HCT116 (cell line): ENCODE measurements at regions not wholly inside any gene's neighbourhood (a gene's known extent, or its start where the extent isn't known, plus 50 kb on each side); places are given as distances from the start of the nearest gene placed in this dataset.

Experiments
- ATAC-seq: fragments of 200-7000 bp; cut with Tn5 transposase; 2 replicates; pipeline ENCODE4 v1.9.1; 2020; ENCODE audit warnings: mild to moderate bottlenecking, moderate library complexity
- BruUV-seq: library from RNA; stranded (reverse); fragments of 400-500 nt; replicated peaks from 2 replicates; lab custom pipeline; 2021; lab: Mats Ljungman, UMichigan
- CTCF ChIA-PET: fragments of 300-600 bp; sonication (Branson Sonifier 250); formaldehyde crosslinking; loops from one replicate; lab custom pipeline; 2021; ENCODE audit warnings: antibody characterized with exemption; lab: Charles Lee
- POLR2A ChIA-PET: fragments of 300-600, 350-600 bp; sonication (Branson Sonifier 250); formaldehyde crosslinking; loops from one replicate; lab custom pipeline; 2021; ENCODE audit warnings: antibody characterized with exemption; lab: Charles Lee
- RAD21 ChIA-PET, 2 experiments: fragments of 300-600 bp; sonication (Branson Sonifier 250); formaldehyde crosslinking; loops; one replicate each; lab custom pipeline; 2023; ENCODE audit warnings: low total read pairs in 2 of 2; ENCODE audit not compliant: uncharacterized antibody in 2 of 2, unreplicated experiment in 2 of 2, low non-redundant PET in 1 of 2; lab: Charles Lee
- DNase-seq: peaks from one replicate; pipeline ENCODE4 v3.0.0-alpha.2; 2010; ENCODE audit warnings: low read depth, low spot score
- H2AFZ ChIP-seq: fragments of 200-600 bp; shearing (Covaris generic), sonication (generic); 2 replicates; pipeline ENCODE4 v1.6.1; 2017; ENCODE audit warnings: low read depth, mixed run types, mixed read lengths, antibody characterized with exemption, low read length; ENCODE audit not compliant: poor library complexity, severe bottlenecking
- H3K27ac ChIP-seq: 2 replicates; pipeline ENCODE4 v1.5.1; 2012; ENCODE audit warnings: low read depth, low read length
- H3K27me3 ChIP-seq: fragments of 200-600 bp; sonication (generic); 2 replicates; pipeline ENCODE4 v1.6.1; 2016; ENCODE audit warnings: mixed run types, low read length, mixed read lengths; ENCODE audit not compliant: insufficient read depth
- H3K36me3 ChIP-seq, 2 experiments: fragments of 200-500 bp in 1 of 2; fragments of 200-600 bp in 1 of 2; sonication (Bioruptor generic) in 1 of 2; sonication (generic) in 1 of 2; 2 replicates each; pipeline versions ENCODE4 v1.5.1 to v1.6.1; 2014 to 2016; ENCODE audit warnings: low read length in 2 of 2, inconsistent platforms in 1 of 2, mixed read lengths in 1 of 2, mixed run types in 1 of 2; ENCODE audit not compliant: insufficient read depth in 2 of 2, control insufficient read depth in 1 of 2
- H3K4me1 ChIP-seq, 2 experiments: fragments of 200-600 bp in 1 of 2; sonication (generic) in 1 of 2; 2 replicates each; pipeline versions ENCODE4 v1.5.1 to v1.6.1; 2012 to 2017; ENCODE audit warnings: low read length in 2 of 2, inconsistent platforms in 1 of 2, mild to moderate bottlenecking in 1 of 2, mixed read lengths in 1 of 2, mixed run types in 1 of 2, moderate library complexity in 1 of 2; ENCODE audit not compliant: insufficient read depth in 2 of 2, control insufficient read depth in 1 of 2
- H3K4me2 ChIP-seq: fragments of 200-600 bp; sonication (generic); 2 replicates; pipeline ENCODE4 v1.6.1; 2017; ENCODE audit warnings: mixed run types, low read length, mixed read lengths
- H3K4me3 ChIP-seq, 2 experiments: fragments of 200-600 bp in 1 of 2; sonication (generic) in 1 of 2; replicated peaks in 1 of 2; 2 replicates each; pipeline ENCODE4 v1.5.1; 2011 to 2016; ENCODE audit warnings: low read length in 2 of 2, control low read depth in 1 of 2, low read depth in 1 of 2, mild to moderate bottlenecking in 1 of 2, mixed read lengths in 1 of 2, mixed run types in 1 of 2
- H3K79me2 ChIP-seq: fragments of 200-600 bp; sonication (generic); 2 replicates; pipeline ENCODE4 v1.6.1; 2017; ENCODE audit warnings: mild to moderate bottlenecking, mixed run types, low read length, moderate library complexity, mixed read lengths; ENCODE audit not compliant: insufficient read depth
- H3K9ac ChIP-seq: fragments of 200-600 bp; sonication (generic); 2 replicates; pipeline ENCODE4 v1.6.1; 2016; ENCODE audit warnings: low read length, mixed read lengths
- H3K9me2 ChIP-seq: fragments of 200-600 bp; sonication (generic), shearing (Covaris generic); 2 replicates; pipeline ENCODE4 v1.6.1; 2017; ENCODE audit warnings: mixed run types, mild to moderate bottlenecking, moderate library complexity; ENCODE audit not compliant: insufficient read depth
- H3K9me3 ChIP-seq, 2 experiments: fragments of 200-500 bp in 1 of 2; fragments of 200-600 bp in 1 of 2; sonication (Bioruptor generic) in 1 of 2; sonication (generic) in 1 of 2; 2 replicates each; pipeline ENCODE4 v1.6.1; 2014 to 2017; ENCODE audit warnings: low read length in 2 of 2, mixed read lengths in 2 of 2, inconsistent platforms in 1 of 2, low read depth in 1 of 2, mild to moderate bottlenecking in 1 of 2, mixed run types in 1 of 2, moderate library complexity in 1 of 2; ENCODE audit not compliant: control insufficient read depth in 1 of 2, insufficient read depth in 1 of 2
- H4K20me1 ChIP-seq: fragments of 200-600 bp; sonication (generic), shearing (Covaris generic); 2 replicates; pipeline ENCODE4 v1.6.1; 2017; ENCODE audit warnings: mixed run types, mild to moderate bottlenecking, moderate library complexity; ENCODE audit not compliant: insufficient read depth
- ATF3 ChIP-seq: IDR thresholded peaks from 2 replicates; pipeline ENCODE4 v1.6.1; 2012
- CEBPB ChIP-seq: IDR thresholded peaks from 2 replicates; pipeline ENCODE4 v1.6.1; 2012; ENCODE audit warnings: low read depth
- EGR1 ChIP-seq: IDR thresholded peaks from 2 replicates; pipeline ENCODE4 v1.6.1; 2012; ENCODE audit warnings: low read depth
- EZH2 ChIP-seq: fragments of 200-600 bp; sonication (generic); IDR thresholded peaks from 2 replicates; pipeline ENCODE4 v1.6.1; 2017; ENCODE audit warnings: antibody characterized with exemption, mixed run types
- FOSL1 ChIP-seq: IDR thresholded peaks from 2 replicates; pipeline ENCODE4 v1.6.1; 2012; ENCODE audit warnings: low read depth
- MAX ChIP-seq: IDR thresholded peaks from 2 replicates; pipeline ENCODE4 v1.6.1; 2012
- POLR2A ChIP-seq: IDR thresholded peaks from 2 replicates; pipeline ENCODE4 v1.7.0; 2011; ENCODE audit warnings: borderline replicate concordance; ENCODE audit not compliant: insufficient read depth, insufficient read length; ENCODE audit errors: extremely low read depth
- POLR2AphosphoS5 ChIP-seq: IDR thresholded peaks from 2 replicates; pipeline ENCODE4 v1.6.1; 2011; ENCODE audit warnings: mild to moderate bottlenecking, low read depth, low read length, moderate library complexity
- RAD21 ChIP-seq: IDR thresholded peaks from 2 replicates; pipeline ENCODE4 v1.6.1; 2012; ENCODE audit warnings: low read depth, mild to moderate bottlenecking
- REST ChIP-seq: IDR thresholded peaks from 2 replicates; pipeline ENCODE4 v1.6.1; 2012; ENCODE audit warnings: low read depth
- SIN3A ChIP-seq: IDR thresholded peaks from 2 replicates; pipeline ENCODE4 v1.6.1; 2012; ENCODE audit warnings: low read depth
- SP1 ChIP-seq: IDR thresholded peaks from 2 replicates; pipeline ENCODE4 v1.6.1; 2012; ENCODE audit warnings: low read depth
- SRF ChIP-seq: IDR thresholded peaks from 2 replicates; pipeline ENCODE4 v1.6.1; 2012; ENCODE audit warnings: low read depth
- TCF7L2 ChIP-seq: IDR thresholded peaks from 2 replicates; pipeline ENCODE4 v1.7.0; 2011; ENCODE audit warnings: borderline replicate concordance, inconsistent platforms; ENCODE audit not compliant: insufficient read depth, insufficient read length; ENCODE audit errors: extremely low read depth
- ZNF274 ChIP-seq: fragments of 200-500 bp; sonication (Bioruptor generic); IDR thresholded peaks from 2 replicates; pipeline ENCODE4 v1.6.1; 2014; ENCODE audit warnings: mild to moderate bottlenecking, low read depth, low read length, inconsistent platforms
- intact Hi-C: fragments of 100-400 bp; cut with micrococcal nuclease; formaldehyde crosslinking; loops from 2 replicates; pipeline ENCODE4 v1.10.0; 2022

- H3K4me1 ChIP-seq: no peaks in the 10 kb centered on the region
- no peak overlapping the region for H3K4me2 ChIP-seq
- RAD21 ChIA-PET: no interaction called here
- no peaks in the 10 kb centered on the region for H3K27me3 ChIP-seq
- DNase-seq: no peak
- H3K9ac ChIP-seq: no peak overlapping the region
- no peaks in the 10 kb centered on the region for H3K9me3 ChIP-seq
- H3K9me2 ChIP-seq: no peaks in the 10 kb centered on the region
- H3K4me3 ChIP-seq: no peak overlapping the region
- H3K27ac ChIP-seq: no peak overlapping the region
- BruUV-seq: no TSS peak
- no peak for TF ChIP-seq TCF7L2
- TF ChIP-seq ZNF274: no peak
- TF ChIP-seq CEBPB: no peak
- no peak for TF ChIP-seq MAX
- no peak for TF ChIP-seq REST
- no peak for TF ChIP-seq FOSL1
- no peaks in the 10 kb centered on the region for H3K79me2 ChIP-seq
- no peaks in the 10 kb centered on the region for H4K20me1 ChIP-seq
- intact Hi-C loops: no loop called here
- no peak for ATAC-seq
- CTCF ChIA-PET: no interaction called here
- POLR2A ChIA-PET: no interaction called here
- no peak overlapping the region for H2AFZ ChIP-seq
- H3K36me3 ChIP-seq: no peaks in the 10 kb centered on the region
These were observed 265.3 kb upstream of the NXPH2 start for GRCh38 chr2:139045524-139045923.

GRCh38 chr2:139034064-139034463 lies 253.9 kb upstream of the NXPH2 start:
- intact Hi-C loops: loop anchor here (5.0 kb wide), 1 partner anchor 187 kb away; no protein-coding TSS in a partner anchor
- Histone ChIP-seq H4K20me1 (no peaks in the 10 kb centered on the region), H3K4me2 (no peak overlapping the region), H3K27ac (no peak overlapping the region), H3K36me3 (no peaks in the 10 kb centered on the region), H3K9ac (no peak overlapping the region), H3K79me2 (no peaks in the 10 kb centered on the region), H3K9me2 (no peaks in the 10 kb centered on the region), H3K4me1 (peaks cover 0 to 4% of the 10 kb centered on the region in 2 experiments; a peak in 1 of 4 replicates), H3K9me3 (no peaks in the 10 kb centered on the region), H3K27me3 (no peaks in the 10 kb centered on the region), H3K4me3 (no peak overlapping the region), H2AFZ (no peak overlapping the region)
- ChIA-PET RAD21 (no interaction called here), CTCF (no interaction called here), POLR2A (no interaction called here)
- DNase-seq (no peak), ATAC-seq (no peak)
- BruUV-seq: no TSS peak
- TF ChIP-seq SRF (no peak), SP1 (no peak), EGR1 (no peak), ATF3 (no peak), POLR2A (no peak), CEBPB (no peak), REST (no peak), SIN3A (no peak), RAD21 (no peak), EZH2 (no peak), POLR2AphosphoS5 (no peak)
